ENCODE measurements at regions not wholly inside any gene's neighbourhood (a gene's known extent, or its start where the extent isn't known, plus 50 kb on each side); places are given as distances from the start of the nearest gene placed in this dataset.

- Histone ChIP-seq H3K4me3 (no peak overlapping the region), H3F3A (ENCODE audit: insufficient read depth) (no peaks in the 10 kb centered on the region), H3K27me3 (replicated peaks; ENCODE audit: insufficient read depth) (no peaks in the 10 kb centered on the region), H4K20me1 (ENCODE audit: insufficient read depth) (no peaks in the 10 kb centered on the region), H3K4me1 (ENCODE audit: insufficient read depth) (no peaks in the 10 kb centered on the region), H3K9me2 (ENCODE audit: insufficient read depth) (no peaks in the 10 kb centered on the region), H3K27ac (no peak overlapping the region), H3K9ac (no peak overlapping the region), H3K79me2 (ENCODE audit: insufficient read depth) (no peaks in the 10 kb centered on the region), H3K9me3 (ENCODE audit: low read depth) (no peaks in the 10 kb centered on the region), H3K4me2 (ENCODE audit: unreplicated experiment) (no peak overlapping the region), H2AFZ (no peak overlapping the region), H3K36me3 (ENCODE audit: low read depth) (no peaks in the 10 kb centered on the region)
- 9 to 22% methylated on average over 2 of the region's 2 CpGs for WGBS, 2 experiments (ENCODE audit: low coverage in 1 of 2, low lambda C conversion rate in 2 of 2, missing lambda C conversion rate in 2 of 2)
- in situ Hi-C loops (cut with MboI) = no loop called here
- DNase-seq = no peak
- TF ChIP-seq EZH2 (IDR thresholded peaks at IDR 0.05; ENCODE audit: insufficient read depth, poor library complexity, severe bottlenecking) = no peak
- TF ChIP-seq EZH2phosphoT487 (IDR thresholded peaks at IDR 0.05; ENCODE audit: insufficient read depth, low read depth) = no peak
Observed at GRCh38 chr14:28220391-28220790, 546.2 kb upstream of the FOXG1 start.

- no peaks in the 10 kb centered on the region for H3K36me3 ChIP-seq (ENCODE audit: low read depth)
- no peak overlapping the region for H3K4me2 ChIP-seq (ENCODE audit: unreplicated experiment)
- in situ Hi-C loops (cut with MboI) = no loop called here
- H3K9ac ChIP-seq = no peak overlapping the region
- no peak overlapping the region for H3K27ac ChIP-seq
- H3F3A ChIP-seq (ENCODE audit: insufficient read depth) = no peaks in the 10 kb centered on the region
- H3K9me2 ChIP-seq (ENCODE audit: insufficient read depth) = no peaks in the 10 kb centered on the region
- H3K79me2 ChIP-seq (ENCODE audit: insufficient read depth) = no peaks in the 10 kb centered on the region
- no peaks in the 10 kb centered on the region for H3K27me3 ChIP-seq (replicated peaks; ENCODE audit: insufficient read depth)
- H4K20me1 ChIP-seq (ENCODE audit: insufficient read depth) = no peaks in the 10 kb centered on the region
- TF ChIP-seq EZH2phosphoT487 (IDR thresholded peaks at IDR 0.05; ENCODE audit: insufficient read depth, low read depth) = no peak
- TF ChIP-seq EZH2 (IDR thresholded peaks at IDR 0.05; ENCODE audit: insufficient read depth, poor library complexity, severe bottlenecking) = no peak
- no peaks in the 10 kb centered on the region for H3K4me1 ChIP-seq (ENCODE audit: insufficient read depth)
- H2AFZ ChIP-seq = no peak overlapping the region
- no peak overlapping the region for H3K4me3 ChIP-seq
- WGBS, 2 experiments (ENCODE audit: low coverage in 1 of 2, low lambda C conversion rate in 2 of 2, missing lambda C conversion rate in 2 of 2) = 4% methylated on average over 2 of the region's 2 CpGs
- peaks cover 4% of the 10 kb centered on the region for H3K9me3 ChIP-seq (ENCODE audit: low read depth)
- no peak for DNase-seq
Observed at GRCh38 chr14:28240909-28241308, 525.7 kb upstream of the FOXG1 start.

GRCh38 chr14:28242895-28243294 is 523.7 kb upstream of the FOXG1 start:
- 15% methylated on average over 2 of the region's 2 CpGs for WGBS, 2 experiments (ENCODE audit: low coverage in 1 of 2, low lambda C conversion rate in 2 of 2, missing lambda C conversion rate in 2 of 2)
- H2AFZ ChIP-seq = no peak overlapping the region

GRCh38 chr14:28243600-28243999 is 523.0 kb upstream of the FOXG1 start:
- in situ Hi-C loops (cut with MboI) = no loop called here
- Histone ChIP-seq H3K4me1 (ENCODE audit: insufficient read depth) (no peaks in the 10 kb centered on the region), H3K9me3 (ENCODE audit: low read depth) (no peaks in the 10 kb centered on the region), H3K27ac (no peak overlapping the region), H3K4me3 (no peak overlapping the region), H4K20me1 (ENCODE audit: insufficient read depth) (no peaks in the 10 kb centered on the region), H3K36me3 (ENCODE audit: low read depth) (no peaks in the 10 kb centered on the region), H3K4me2 (ENCODE audit: unreplicated experiment) (no peak overlapping the region), H3K9me2 (ENCODE audit: insufficient read depth) (no peaks in the 10 kb centered on the region), H3K79me2 (ENCODE audit: insufficient read depth) (no peaks in the 10 kb centered on the region), H3K9ac (no peak overlapping the region), H3F3A (ENCODE audit: insufficient read depth) (no peaks in the 10 kb centered on the region), H2AFZ (no peak overlapping the region), H3K27me3 (replicated peaks; ENCODE audit: insufficient read depth) (no peaks in the 10 kb centered on the region)
- peak; percentile 0 for DNase-seq
- 7 to 10% methylated on average over 3 of the region's 3 CpGs for WGBS, 2 experiments (ENCODE audit: low coverage in 1 of 2, low lambda C conversion rate in 2 of 2, missing lambda C conversion rate in 2 of 2)
- TF ChIP-seq EZH2 (IDR thresholded peaks at IDR 0.05; ENCODE audit: insufficient read depth, poor library complexity, severe bottlenecking) (no peak), EZH2phosphoT487 (IDR thresholded peaks at IDR 0.05; ENCODE audit: insufficient read depth, low read depth) (no peak)

More at GRCh38 chr14:28242895-28243294, 523.7 kb upstream of the FOXG1 start:
- in situ Hi-C loops (cut with MboI) = no loop called here
- Histone ChIP-seq H3K27ac (no peak overlapping the region), H3K4me3 (no peak overlapping the region), H3K9me3 (ENCODE audit: low read depth) (no peaks in the 10 kb centered on the region), H3K4me2 (ENCODE audit: unreplicated experiment) (no peak overlapping the region), H4K20me1 (ENCODE audit: insufficient read depth) (no peaks in the 10 kb centered on the region), H3K9me2 (ENCODE audit: insufficient read depth) (no peaks in the 10 kb centered on the region), H3K79me2 (ENCODE audit: insufficient read depth) (no peaks in the 10 kb centered on the region), H3K27me3 (replicated peaks; ENCODE audit: insufficient read depth) (no peaks in the 10 kb centered on the region), H3K9ac (no peak overlapping the region), H3K4me1 (ENCODE audit: insufficient read depth) (no peaks in the 10 kb centered on the region), H3F3A (ENCODE audit: insufficient read depth) (no peaks in the 10 kb centered on the region), H3K36me3 (ENCODE audit: low read depth) (no peaks in the 10 kb centered on the region)
- TF ChIP-seq EZH2 (IDR thresholded peaks at IDR 0.05; ENCODE audit: insufficient read depth, poor library complexity, severe bottlenecking) (no peak), EZH2phosphoT487 (IDR thresholded peaks at IDR 0.05; ENCODE audit: insufficient read depth, low read depth) (no peak)
- no peak for DNase-seq

GRCh38 chr14:28245216-28245615 is 521.4 kb upstream of the FOXG1 start:
- in situ Hi-C loops (cut with MboI) = no loop called here
- Histone ChIP-seq H3K27ac (no peak overlapping the region), H4K20me1 (ENCODE audit: insufficient read depth) (no peaks in the 10 kb centered on the region), H3K36me3 (ENCODE audit: low read depth) (no peaks in the 10 kb centered on the region), H3K4me1 (ENCODE audit: insufficient read depth) (no peaks in the 10 kb centered on the region), H2AFZ (no peak overlapping the region), H3K9me3 (ENCODE audit: low read depth) (no peaks in the 10 kb centered on the region), H3K9me2 (ENCODE audit: insufficient read depth) (no peaks in the 10 kb centered on the region), H3K27me3 (replicated peaks; ENCODE audit: insufficient read depth) (no peaks in the 10 kb centered on the region), H3K79me2 (ENCODE audit: insufficient read depth) (no peaks in the 10 kb centered on the region), H3K4me2 (ENCODE audit: unreplicated experiment) (no peak overlapping the region), H3K4me3 (no peak overlapping the region), H3K9ac (no peak overlapping the region), H3F3A (ENCODE audit: insufficient read depth) (no peaks in the 10 kb centered on the region)
- TF ChIP-seq EZH2phosphoT487 (IDR thresholded peaks at IDR 0.05; ENCODE audit: insufficient read depth, low read depth) = no peak
- TF ChIP-seq EZH2 (IDR thresholded peaks at IDR 0.05; ENCODE audit: insufficient read depth, poor library complexity, severe bottlenecking) = no peak
- DNase-seq = no peak
- 0% methylated on average over 1 of the region's 1 CpG for WGBS, 2 experiments (ENCODE audit: low coverage in 1 of 2, low lambda C conversion rate in 2 of 2, missing lambda C conversion rate in 2 of 2)
